ENCODE measurements at regions not wholly inside any gene's neighbourhood (a gene's known extent, or its start where the extent isn't known, plus 50 kb on each side); places are given as distances from the start of the nearest gene placed in this dataset.
A peak's percentile ranks its signal among the peaks of the same experiment; 100 is the strongest.

DNA sequence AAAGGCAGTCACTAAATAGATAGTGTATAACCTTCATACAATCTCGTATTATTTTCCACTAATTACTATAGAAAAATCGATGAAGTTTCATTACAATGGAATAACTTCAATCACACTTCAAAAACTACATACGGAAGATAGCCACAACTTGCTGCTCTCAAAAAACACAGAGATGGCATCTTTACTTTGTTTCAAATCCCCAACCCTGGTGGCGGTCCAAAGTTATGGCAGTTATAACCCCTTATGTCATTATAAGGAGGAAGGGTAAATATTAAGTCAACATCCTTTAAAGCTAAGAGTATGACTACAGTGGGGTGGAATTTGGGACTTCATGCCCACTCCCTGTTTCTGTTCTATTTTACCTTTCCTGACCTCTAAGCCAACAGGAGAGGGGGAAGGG, 146.5 kb downstream of the LACC1 start:
- TF ChIP-seq, protein P1, sequence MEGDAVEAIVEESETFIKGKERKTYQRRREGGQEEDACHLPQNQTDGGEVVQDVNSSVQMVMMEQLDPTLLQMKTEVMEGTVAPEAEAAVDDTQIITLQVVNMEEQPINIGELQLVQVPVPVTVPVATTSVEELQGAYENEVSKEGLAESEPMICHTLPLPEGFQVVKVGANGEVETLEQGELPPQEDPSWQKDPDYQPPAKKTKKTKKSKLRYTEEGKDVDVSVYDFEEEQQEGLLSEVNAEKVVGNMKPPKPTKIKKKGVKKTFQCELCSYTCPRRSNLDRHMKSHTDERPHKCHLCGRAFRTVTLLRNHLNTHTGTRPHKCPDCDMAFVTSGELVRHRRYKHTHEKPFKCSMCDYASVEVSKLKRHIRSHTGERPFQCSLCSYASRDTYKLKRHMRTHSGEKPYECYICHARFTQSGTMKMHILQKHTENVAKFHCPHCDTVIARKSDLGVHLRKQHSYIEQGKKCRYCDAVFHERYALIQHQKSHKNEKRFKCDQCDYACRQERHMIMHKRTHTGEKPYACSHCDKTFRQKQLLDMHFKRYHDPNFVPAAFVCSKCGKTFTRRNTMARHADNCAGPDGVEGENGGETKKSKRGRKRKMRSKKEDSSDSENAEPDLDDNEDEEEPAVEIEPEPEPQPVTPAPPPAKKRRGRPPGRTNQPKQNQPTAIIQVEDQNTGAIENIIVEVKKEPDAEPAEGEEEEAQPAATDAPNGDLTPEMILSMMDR (conservative IDR thresholded peaks at IDR 0.05; ENCODE audit: low read depth in 2 of 2), result peak in 1 of 2 experiments; percentile 30; a peak in 1 of 4 replicates
- TF ChIP-seq POLR2AphosphoS5 (IDR thresholded peaks at IDR 0.05; ENCODE audit: low read depth) (no peak), EZH2 (IDR thresholded peaks at IDR 0.05; ENCODE audit: low read depth, unreplicated experiment) (no peak), EZH2phosphoT487 (IDR thresholded peaks at IDR 0.05; ENCODE audit: unreplicated experiment) (no peak), ZNF331 (CRISPR knock-in tag; IDR thresholded peaks at IDR 0.05; ENCODE audit: low read depth) (no peak), CREB1 (CRISPR knock-in tag; IDR thresholded peaks at IDR 0.05; ENCODE audit: low read depth) (no peak), STAT1 (IDR thresholded peaks at IDR 0.05; ENCODE audit: unreplicated experiment) (no peak), ZNF114 (CRISPR knock-in tag; IDR thresholded peaks at IDR 0.05) (no peak), NANOG (IDR thresholded peaks at IDR 0.05; ENCODE audit: borderline replicate concordance) (no peak)
- TF ChIP-seq, protein P2, sequence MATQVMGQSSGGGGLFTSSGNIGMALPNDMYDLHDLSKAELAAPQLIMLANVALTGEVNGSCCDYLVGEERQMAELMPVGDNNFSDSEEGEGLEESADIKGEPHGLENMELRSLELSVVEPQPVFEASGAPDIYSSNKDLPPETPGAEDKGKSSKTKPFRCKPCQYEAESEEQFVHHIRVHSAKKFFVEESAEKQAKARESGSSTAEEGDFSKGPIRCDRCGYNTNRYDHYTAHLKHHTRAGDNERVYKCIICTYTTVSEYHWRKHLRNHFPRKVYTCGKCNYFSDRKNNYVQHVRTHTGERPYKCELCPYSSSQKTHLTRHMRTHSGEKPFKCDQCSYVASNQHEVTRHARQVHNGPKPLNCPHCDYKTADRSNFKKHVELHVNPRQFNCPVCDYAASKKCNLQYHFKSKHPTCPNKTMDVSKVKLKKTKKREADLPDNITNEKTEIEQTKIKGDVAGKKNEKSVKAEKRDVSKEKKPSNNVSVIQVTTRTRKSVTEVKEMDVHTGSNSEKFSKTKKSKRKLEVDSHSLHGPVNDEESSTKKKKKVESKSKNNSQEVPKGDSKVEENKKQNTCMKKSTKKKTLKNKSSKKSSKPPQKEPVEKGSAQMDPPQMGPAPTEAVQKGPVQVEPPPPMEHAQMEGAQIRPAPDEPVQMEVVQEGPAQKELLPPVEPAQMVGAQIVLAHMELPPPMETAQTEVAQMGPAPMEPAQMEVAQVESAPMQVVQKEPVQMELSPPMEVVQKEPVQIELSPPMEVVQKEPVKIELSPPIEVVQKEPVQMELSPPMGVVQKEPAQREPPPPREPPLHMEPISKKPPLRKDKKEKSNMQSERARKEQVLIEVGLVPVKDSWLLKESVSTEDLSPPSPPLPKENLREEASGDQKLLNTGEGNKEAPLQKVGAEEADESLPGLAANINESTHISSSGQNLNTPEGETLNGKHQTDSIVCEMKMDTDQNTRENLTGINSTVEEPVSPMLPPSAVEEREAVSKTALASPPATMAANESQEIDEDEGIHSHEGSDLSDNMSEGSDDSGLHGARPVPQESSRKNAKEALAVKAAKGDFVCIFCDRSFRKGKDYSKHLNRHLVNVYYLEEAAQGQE (IDR thresholded peaks at IDR 0.05; ENCODE audit: unreplicated experiment), result no peak
